ENCODE measurements at regions not wholly inside any gene's neighbourhood (a gene's known extent, or its start where the extent isn't known, plus 50 kb on each side); places are given as distances from the start of the nearest gene placed in this dataset.

DNA sequence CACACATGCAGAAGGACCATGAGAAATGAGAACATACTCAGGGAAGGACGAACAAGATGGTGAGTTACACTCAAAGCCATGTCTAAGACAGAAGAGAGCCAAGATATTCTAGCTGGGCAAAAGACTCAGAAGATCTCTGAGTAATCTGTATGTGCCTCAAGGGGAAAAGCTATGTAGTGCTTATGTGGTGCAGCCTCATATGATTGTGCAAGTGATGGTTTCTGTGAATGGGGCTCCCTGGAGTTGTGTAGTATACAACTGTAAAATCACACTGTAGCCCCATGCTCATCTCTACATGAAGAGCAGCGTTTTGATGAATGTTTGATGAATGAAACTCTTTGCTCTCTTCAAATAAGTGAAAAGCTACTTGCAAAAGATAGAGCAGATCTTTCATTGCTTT lies 57.5 kb downstream of the OSR1 start:
- TF ChIP-seq, protein P1, sequence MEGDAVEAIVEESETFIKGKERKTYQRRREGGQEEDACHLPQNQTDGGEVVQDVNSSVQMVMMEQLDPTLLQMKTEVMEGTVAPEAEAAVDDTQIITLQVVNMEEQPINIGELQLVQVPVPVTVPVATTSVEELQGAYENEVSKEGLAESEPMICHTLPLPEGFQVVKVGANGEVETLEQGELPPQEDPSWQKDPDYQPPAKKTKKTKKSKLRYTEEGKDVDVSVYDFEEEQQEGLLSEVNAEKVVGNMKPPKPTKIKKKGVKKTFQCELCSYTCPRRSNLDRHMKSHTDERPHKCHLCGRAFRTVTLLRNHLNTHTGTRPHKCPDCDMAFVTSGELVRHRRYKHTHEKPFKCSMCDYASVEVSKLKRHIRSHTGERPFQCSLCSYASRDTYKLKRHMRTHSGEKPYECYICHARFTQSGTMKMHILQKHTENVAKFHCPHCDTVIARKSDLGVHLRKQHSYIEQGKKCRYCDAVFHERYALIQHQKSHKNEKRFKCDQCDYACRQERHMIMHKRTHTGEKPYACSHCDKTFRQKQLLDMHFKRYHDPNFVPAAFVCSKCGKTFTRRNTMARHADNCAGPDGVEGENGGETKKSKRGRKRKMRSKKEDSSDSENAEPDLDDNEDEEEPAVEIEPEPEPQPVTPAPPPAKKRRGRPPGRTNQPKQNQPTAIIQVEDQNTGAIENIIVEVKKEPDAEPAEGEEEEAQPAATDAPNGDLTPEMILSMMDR (IDR thresholded peaks at IDR 0.05), result no peak
- TF ChIP-seq POLR2A (IDR thresholded peaks at IDR 0.05), result no peak
- no peaks in the 10 kb centered on the region for H3K36me3 ChIP-seq
- peaks cover 11 to 13% of the 10 kb centered on the region in 2 donors for H3K4me1 ChIP-seq
- no peaks in the 10 kb centered on the region for H3K27me3 ChIP-seq
- H3K27ac ChIP-seq, result no peak overlapping the region
- H3K4me3 ChIP-seq (replicated peaks in 1 of 3), result no peak overlapping the region
- 93% methylated on average over 2 of the region's 2 CpGs for WGBS, 2 donors
- H3K9me3 ChIP-seq, result no peaks in the 10 kb centered on the region
- intact Hi-C loops (cut with DNase I), result no loop called here
- no peak for DNase-seq

DNA sequence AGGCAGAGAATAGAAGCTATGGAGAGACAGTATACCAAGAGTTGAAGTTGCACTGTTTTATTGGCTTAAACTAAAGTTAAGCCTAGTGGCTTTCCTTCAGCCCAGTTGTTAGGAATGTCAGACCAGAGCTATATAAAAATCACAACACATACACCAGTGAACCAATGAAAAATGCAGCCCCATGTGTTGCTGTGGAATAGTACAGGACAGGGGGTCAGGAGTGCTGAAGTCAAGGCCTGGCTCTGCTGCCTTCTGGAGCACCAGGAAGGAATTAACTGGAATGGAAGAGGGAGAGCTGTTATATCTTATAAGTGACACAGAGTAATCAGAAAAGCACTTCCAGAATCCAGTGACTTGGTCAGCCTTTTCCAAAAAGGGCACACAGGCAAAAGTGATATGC lies 58.9 kb downstream of the OSR1 start:
- no peaks in the 10 kb centered on the region for H3K9me3 ChIP-seq
- H3K4me1 ChIP-seq, result peaks cover 5 to 7% of the 10 kb centered on the region in 2 donors
- no peaks in the 10 kb centered on the region for H3K27me3 ChIP-seq
- DNase-seq, result no peak
- no peaks in the 10 kb centered on the region for H3K36me3 ChIP-seq
- intact Hi-C loops (cut with DNase I), result no loop called here
- H3K27ac ChIP-seq, result no peak overlapping the region
- H3K4me3 ChIP-seq (replicated peaks in 1 of 3), result no peak overlapping the region
- TF ChIP-seq, protein P1 (IDR thresholded peaks at IDR 0.05), result no peak
- no peak for TF ChIP-seq POLR2A (IDR thresholded peaks at IDR 0.05)

DNA sequence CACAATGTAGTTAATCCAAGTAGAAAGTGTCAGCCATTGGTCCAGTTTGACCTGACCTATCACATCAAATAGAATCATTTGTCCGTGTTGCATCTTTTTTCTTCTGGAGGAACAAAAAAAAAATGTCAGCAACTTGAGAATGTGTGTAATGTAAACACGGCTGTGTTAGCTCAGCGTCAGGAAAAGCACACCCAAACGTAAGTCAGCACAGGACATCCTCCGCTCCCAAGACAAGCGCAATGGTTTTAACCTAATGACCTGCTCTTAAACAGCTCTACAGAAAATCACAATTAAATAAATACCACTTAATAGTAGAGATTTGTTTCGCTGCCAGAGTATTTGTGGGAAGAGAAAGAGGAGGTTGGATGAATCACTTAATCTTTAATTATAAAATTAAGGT lies 59.4 kb downstream of the OSR1 start:
- TF ChIP-seq POLR2A (IDR thresholded peaks at IDR 0.05), result no peak
- TF ChIP-seq, protein P1 (IDR thresholded peaks at IDR 0.05), result no peak
- no peak overlapping the region for H3K4me3 ChIP-seq (replicated peaks in 1 of 3)
- H3K4me1 ChIP-seq, result peaks cover 5 to 7% of the 10 kb centered on the region in 2 donors
- intact Hi-C loops (cut with DNase I), result no loop called here
- H3K27me3 ChIP-seq, result no peaks in the 10 kb centered on the region
- WGBS, 2 donors, result 57 to 72% methylated on average over 7 of the region's 7 CpGs
- H3K9me3 ChIP-seq, result no peaks in the 10 kb centered on the region
- H3K27ac ChIP-seq, result no peak overlapping the region
- DNase-seq, result no peak
- H3K36me3 ChIP-seq, result no peaks in the 10 kb centered on the region

DNA sequence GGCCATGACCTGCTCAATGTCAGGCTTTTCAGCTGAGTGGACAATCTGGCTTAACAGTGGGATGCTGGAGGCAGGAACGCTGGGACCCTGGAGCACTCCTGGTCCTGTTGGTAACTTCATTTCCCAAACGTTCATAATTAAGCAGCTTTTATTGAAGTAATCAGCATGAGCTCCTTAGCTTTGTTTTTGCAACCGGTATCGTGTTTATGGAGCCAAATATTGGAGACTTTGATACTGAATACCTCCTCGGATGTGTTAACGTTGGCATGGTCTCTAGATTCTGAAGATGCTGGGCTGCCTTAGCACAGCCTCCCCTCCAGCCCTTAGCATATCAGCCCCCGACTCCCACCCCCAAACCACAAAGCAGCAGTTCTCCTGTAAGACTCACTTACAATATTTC lies 60.7 kb downstream of the OSR1 start:
- 80% methylated on average over 7 of the region's 7 CpGs for WGBS, 2 donors
- Histone ChIP-seq H3K4me1 (no peaks in the 10 kb centered on the region), H3K27ac (no peak overlapping the region), H3K36me3 (no peaks in the 10 kb centered on the region), H3K4me3 (replicated peaks in 1 of 3) (no peak overlapping the region), H3K9me3 (no peaks in the 10 kb centered on the region), H3K27me3 (no peaks in the 10 kb centered on the region)
- intact Hi-C loops (cut with DNase I), result no loop called here
- DNase-seq, result no peak
- no peak for TF ChIP-seq POLR2A (IDR thresholded peaks at IDR 0.05)
- TF ChIP-seq, protein P1 (IDR thresholded peaks at IDR 0.05), result no peak

DNA sequence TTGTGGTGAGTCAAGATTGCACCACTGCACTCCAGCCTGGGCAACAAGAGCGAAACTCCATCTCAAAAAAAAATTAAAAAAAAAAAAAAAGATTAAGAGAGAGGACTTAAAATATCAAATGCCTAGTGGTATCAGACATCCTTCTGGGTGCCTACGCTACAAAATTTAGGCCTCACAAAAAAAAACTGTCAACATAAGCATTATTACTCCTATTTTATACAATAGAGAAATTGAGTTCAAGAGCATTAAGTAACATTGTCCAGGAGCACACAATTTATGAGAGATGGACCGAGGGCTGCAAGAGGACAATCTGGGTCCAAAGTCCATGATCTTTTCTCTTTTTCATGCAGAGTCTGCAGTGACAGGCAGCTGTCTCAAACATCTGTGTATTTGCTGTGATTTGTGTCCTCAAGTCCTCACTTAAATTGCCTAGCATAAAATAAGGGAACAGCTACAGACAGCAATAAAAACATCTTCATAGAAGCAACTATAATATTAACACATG lies 62.4 kb downstream of the OSR1 start:
- Histone ChIP-seq H3K27ac (no peak overlapping the region), H3K36me3 (no peaks in the 10 kb centered on the region), H3K4me1 (no peaks in the 10 kb centered on the region), H3K27me3 (no peaks in the 10 kb centered on the region), H3K4me3 (replicated peaks in 1 of 3) (no peak overlapping the region), H3K9me3 (no peaks in the 10 kb centered on the region)
- DNase-seq, result no peak
- no peak for TF ChIP-seq POLR2A (IDR thresholded peaks at IDR 0.05)
- TF ChIP-seq, protein P1 (IDR thresholded peaks at IDR 0.05), result no peak
- 87 to 93% methylated on average over 3 of the region's 3 CpGs for WGBS, 2 donors
- intact Hi-C loops (cut with DNase I), result no loop called here

All from thyroid gland (tissue), 4 donors.